Activated naive CD4-positive, alpha-beta T cell treated with anti-CD3 and anti-CD28 coated beads, Interleukin-2, amount 50 U/mL, for 72 hours (primary cell): ENCODE measurements at regions not wholly inside any gene's neighbourhood (a gene's known extent, or its start where the extent isn't known, plus 50 kb on each side); places are given as distances from the start of the nearest gene placed in this dataset.

ENCODE experiments used
- ATAC-seq, 2 donors: fragments of 150-1000 bp; cut with Tn5 transposase; 2 replicates each; pipeline ENCODE4 v1.10.0; 2021; ENCODE audit warnings: mild to moderate bottlenecking in 2 of 2, moderate library complexity in 2 of 2
- DNase-seq, 2 donors: peaks; one replicate each; pipeline ENCODE4 v3.0.0; 2021 to 2022; ENCODE audit warnings: low spot score in 2 of 2
- H3K27ac Mint-ChIP-seq, 2 donors: one replicate each; pipeline ENCODE4 v1.8.0; 2022; ENCODE audit warnings: mild to moderate bottlenecking in 2 of 2, mixed read lengths in 2 of 2
- H3K36me3 Mint-ChIP-seq, 2 donors: one replicate each; pipeline ENCODE4 v1.8.0; 2022; ENCODE audit warnings: mixed read lengths in 2 of 2
- H3K9me3 Mint-ChIP-seq, 2 donors: one replicate each; pipeline ENCODE4 v1.8.0; 2022; ENCODE audit warnings: mixed read lengths in 2 of 2

DNA sequence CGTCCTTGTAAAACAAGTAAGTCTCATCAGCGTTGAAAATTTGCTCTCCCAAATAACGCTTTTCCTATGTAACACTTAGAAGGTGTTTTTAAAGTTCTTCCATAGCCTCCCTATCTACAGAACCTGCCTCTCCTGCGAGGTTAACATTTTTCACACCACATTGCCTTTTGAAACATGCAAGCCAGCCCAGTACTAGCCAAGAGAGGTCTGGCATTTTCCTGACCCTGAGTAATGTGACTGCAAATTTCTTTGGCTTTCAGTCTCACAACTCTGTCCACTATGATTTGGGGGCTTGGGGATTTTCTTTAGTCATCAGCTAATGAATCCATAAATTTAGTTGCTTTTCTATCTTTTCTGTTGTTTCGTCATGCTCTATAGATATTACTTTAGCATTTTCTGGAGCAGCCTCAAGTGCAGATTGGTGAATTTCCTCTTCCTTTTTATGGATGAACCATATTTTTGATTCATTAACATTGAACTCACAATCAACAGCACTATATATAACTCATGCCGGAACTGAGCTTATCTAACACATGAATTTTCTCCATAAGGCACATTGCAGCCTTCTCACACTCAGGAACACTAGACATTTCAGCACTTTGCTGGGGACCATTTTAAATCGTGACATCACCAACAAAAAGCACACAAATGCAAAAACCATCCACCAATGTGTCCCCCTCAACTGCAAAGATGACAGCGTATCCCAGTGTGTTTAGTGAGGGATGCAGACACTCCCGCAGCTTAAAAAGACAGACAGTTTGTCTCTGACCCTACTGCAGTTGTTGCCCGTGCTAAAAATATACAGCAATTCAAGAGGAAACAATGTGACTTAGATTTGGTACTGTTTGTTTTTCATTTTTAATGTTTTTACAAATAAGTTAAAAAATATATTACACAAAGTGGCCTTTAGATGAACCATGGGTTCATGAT, 77.2 kb upstream of the SPATA31C2 start:
- no peak for ATAC-seq
- DNase-seq = no peak
- H3K27ac Mint-ChIP-seq = no peak overlapping the region
- H3K9me3 Mint-ChIP-seq = peaks cover 6 to 10% of the 10 kb centered on the region in 2 donors
- no peaks in the 10 kb centered on the region for H3K36me3 Mint-ChIP-seq

DNA sequence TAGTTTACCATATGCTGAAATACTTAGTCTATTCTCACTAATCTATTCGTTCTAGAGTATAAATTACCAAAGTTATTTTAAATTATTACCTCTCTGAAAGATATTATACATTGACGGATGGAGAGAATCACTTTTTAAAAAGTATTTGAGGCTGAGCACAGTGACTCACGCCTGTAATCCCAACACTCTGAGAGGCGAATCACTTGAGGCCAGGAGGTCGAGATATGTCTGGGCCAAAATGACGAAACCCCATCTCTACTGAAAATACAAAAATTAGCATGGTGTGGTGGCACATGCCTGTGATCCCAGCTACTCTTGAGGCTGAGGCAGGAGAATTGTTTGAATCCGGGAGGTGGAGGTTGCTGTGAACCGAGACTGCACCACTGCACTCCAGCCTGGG, 64.0 kb upstream of the SPATA31C2 start:
- H3K36me3 Mint-ChIP-seq = no peaks in the 10 kb centered on the region
- no peak overlapping the region for H3K27ac Mint-ChIP-seq
- ATAC-seq (no peak), DNase-seq (no peak)
- H3K9me3 Mint-ChIP-seq = no peaks in the 10 kb centered on the region

DNA sequence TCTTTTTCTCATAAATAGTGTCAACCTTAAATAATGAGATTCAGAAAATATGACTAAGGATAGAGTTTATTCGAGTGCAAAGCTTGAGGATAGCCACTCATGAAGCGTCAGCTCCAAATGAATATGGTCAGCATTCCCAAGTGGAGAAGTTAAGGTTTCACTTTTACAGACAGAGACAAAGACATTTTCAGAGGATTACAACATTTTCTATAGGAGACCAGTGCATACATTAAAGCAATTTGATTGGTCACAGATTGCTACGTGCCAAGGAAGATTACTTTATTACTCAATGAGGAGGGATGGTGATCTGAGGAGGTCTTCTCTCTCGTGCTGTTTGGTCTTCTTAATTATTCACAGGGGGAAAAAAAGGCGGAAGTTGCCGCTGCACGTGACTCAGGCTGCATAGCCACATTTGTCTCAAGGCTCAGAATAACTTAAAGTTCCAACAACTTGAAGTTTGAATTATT, 60.1 kb upstream of the SPATA31C2 start:
- ATAC-seq (no peak), DNase-seq (no peak)
- Mint-ChIP-seq H3K27ac (no peak overlapping the region), H3K36me3 (no peaks in the 10 kb centered on the region), H3K9me3 (no peaks in the 10 kb centered on the region)

DNA sequence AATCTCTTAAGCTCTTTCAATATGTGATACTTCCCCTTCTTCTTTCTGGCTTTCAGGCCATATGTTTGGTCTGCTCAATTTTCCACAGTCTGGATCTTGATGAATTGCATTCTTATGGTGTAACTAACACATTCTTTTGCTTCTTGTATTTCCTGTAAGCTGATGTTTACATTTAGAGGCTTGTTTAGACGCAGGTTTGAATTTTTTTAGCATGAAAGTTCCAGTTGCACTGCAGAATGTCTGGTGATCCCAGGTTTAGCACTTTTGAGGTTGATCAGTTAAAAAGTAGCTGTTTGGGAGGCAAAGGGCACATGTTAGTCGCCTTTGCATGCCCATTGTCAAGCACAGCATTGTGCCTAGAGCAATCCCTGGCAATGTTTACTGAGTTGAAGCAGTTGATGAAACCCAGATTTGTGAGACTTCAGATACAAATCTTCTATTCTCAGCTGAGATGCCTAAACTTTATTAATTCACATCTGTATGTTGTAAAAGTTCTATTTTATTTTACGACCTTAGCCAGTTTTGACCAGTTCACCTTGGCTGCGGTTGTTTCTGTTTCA, 59.6 kb upstream of the SPATA31C2 start:
- no peak for ATAC-seq
- Mint-ChIP-seq H3K9me3 (no peaks in the 10 kb centered on the region), H3K27ac (no peak overlapping the region), H3K36me3 (no peaks in the 10 kb centered on the region)
- DNase-seq = no peak

GRCh38 chr9:88197016-88197415, 58.7 kb upstream of the SPATA31C2 start:
- Mint-ChIP-seq H3K36me3 (no peaks in the 10 kb centered on the region), H3K9me3 (no peaks in the 10 kb centered on the region)
- no peak for DNase-seq

DNA sequence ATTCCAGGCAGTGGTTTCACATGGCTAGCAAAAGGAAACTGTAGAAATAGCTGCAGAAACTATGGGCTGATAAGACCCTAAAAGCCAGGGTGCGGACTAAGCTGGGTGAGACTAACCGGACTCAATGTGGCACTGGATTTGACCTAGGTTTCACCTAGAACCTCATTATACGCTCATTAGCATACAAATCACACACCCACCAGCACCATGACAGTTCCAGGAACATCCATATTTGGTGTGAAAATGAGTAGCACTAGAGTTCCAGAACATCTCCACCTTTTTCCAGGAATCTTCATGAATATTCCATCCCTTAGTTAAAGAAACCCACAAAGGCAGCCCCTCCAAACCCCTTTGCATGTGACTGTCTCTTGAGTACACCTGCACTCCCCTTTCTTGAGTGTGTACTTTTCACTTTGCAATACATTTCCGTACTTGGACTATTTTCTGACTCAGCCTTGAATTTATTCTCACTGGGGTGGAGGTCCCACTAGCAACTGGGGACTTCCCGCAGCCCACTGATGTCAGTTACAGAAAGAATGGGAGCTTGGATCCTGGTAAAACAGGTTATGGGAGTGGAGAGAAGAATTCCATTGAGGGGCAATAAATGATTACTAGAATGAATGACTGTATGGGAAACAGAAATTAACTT, 58.0 kb upstream of the SPATA31C2 start:
- ATAC-seq (no peak), DNase-seq (no peak)
- Mint-ChIP-seq H3K9me3 (no peaks in the 10 kb centered on the region), H3K36me3 (no peaks in the 10 kb centered on the region), H3K27ac (no peak overlapping the region)

More at GRCh38 chr9:88197016-88197415, 58.7 kb upstream of the SPATA31C2 start:
- no peak for ATAC-seq
- H3K27ac Mint-ChIP-seq = no peak overlapping the region

- no peak overlapping the region for H3K27ac Mint-ChIP-seq
- H3K9me3 Mint-ChIP-seq = peaks cover 4 to 5% of the 10 kb centered on the region in 2 donors
- ATAC-seq (no peak), DNase-seq (no peak)
- peaks cover 0 to 9% of the 10 kb centered on the region in 2 donors for H3K36me3 Mint-ChIP-seq
Observed at GRCh38 chr9:88193766-88194165, 55.5 kb upstream of the SPATA31C2 start.

GRCh38 chr9:88191456-88191855, 53.2 kb upstream of the SPATA31C2 start:
- Mint-ChIP-seq H3K9me3 (peaks cover 4 to 5% of the 10 kb centered on the region in 2 donors), H3K36me3 (peaks cover 0 to 9% of the 10 kb centered on the region in 2 donors)

DNA sequence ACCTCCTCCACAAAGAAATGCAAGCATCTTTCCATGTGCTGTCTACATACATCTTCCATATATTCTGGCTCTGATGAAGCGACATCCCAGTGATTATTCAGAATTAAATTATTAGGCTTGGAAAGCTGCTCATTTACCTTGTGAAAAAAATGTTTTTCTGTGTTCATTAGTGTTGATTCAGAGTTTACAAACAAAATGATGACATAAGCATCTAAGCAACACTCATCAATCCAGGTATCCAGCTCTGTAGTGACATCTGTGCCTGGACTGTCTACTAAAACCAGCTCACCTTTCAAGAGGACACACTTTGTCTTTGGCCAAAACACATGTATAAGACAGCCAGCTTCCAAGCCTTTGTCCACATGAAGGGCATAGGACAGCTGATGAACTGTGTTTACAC, 51.1 kb upstream of the SPATA31C2 start:
- Mint-ChIP-seq H3K27ac (no peak overlapping the region), H3K9me3 (peaks cover 4 to 5% of the 10 kb centered on the region in 2 donors), H3K36me3 (peaks cover 0 to 9% of the 10 kb centered on the region in 2 donors)
- no peak for ATAC-seq
- DNase-seq = no peak

More at GRCh38 chr9:88191456-88191855, 53.2 kb upstream of the SPATA31C2 start:
- ATAC-seq (no peak), DNase-seq (no peak)
- no peak overlapping the region for H3K27ac Mint-ChIP-seq
